ENCODE measurements at regions not wholly inside any gene's neighbourhood (a gene's known extent, or its start where the extent isn't known, plus 50 kb on each side); places are given as distances from the start of the nearest gene placed in this dataset.
A peak's percentile ranks its signal among the peaks of the same experiment; 100 is the strongest.

GRCh38 chr10:28776519-28776918 is 99.2 kb downstream of the BAMBI start:
- no peak for TF ChIP-seq CREB1 (CRISPR knock-in tag; IDR thresholded peaks at IDR 0.05; ENCODE audit: low read depth)
- TF ChIP-seq ZNF114 (CRISPR knock-in tag; IDR thresholded peaks at IDR 0.05), result no peak
- TF ChIP-seq ZNF331 (CRISPR knock-in tag; IDR thresholded peaks at IDR 0.05; ENCODE audit: low read depth), result no peak
- no peak for TF ChIP-seq ETS1 (IDR thresholded peaks at IDR 0.05)
- TF ChIP-seq CTCF (conservative IDR thresholded peaks at IDR 0.05; ENCODE audit: low read depth in 2 of 2), result no peak
- no peak for TF ChIP-seq ZNF462 (CRISPR knock-in tag; IDR thresholded peaks at IDR 0.05)
- no peak for TF ChIP-seq JUNB (IDR thresholded peaks at IDR 0.05; ENCODE audit: unreplicated experiment)
- TF ChIP-seq NANOG (IDR thresholded peaks at IDR 0.05; ENCODE audit: borderline replicate concordance), result no peak
- TF ChIP-seq EZH2 (IDR thresholded peaks at IDR 0.05; ENCODE audit: low read depth, unreplicated experiment), result no peak
- TF ChIP-seq EZH2phosphoT487 (IDR thresholded peaks at IDR 0.05; ENCODE audit: unreplicated experiment), result no peak
- TF ChIP-seq POLR2AphosphoS5 (IDR thresholded peaks at IDR 0.05; ENCODE audit: low read depth), result no peak
- no peak for TF ChIP-seq REST (IDR thresholded peaks at IDR 0.05; ENCODE audit: unreplicated experiment)
- no peak for TF ChIP-seq STAT1 (IDR thresholded peaks at IDR 0.05; ENCODE audit: unreplicated experiment)
- H3K27me3 Mint-ChIP-seq (ENCODE audit: insufficient read depth, low read depth, poor library complexity), result no peaks in the 10 kb centered on the region
- ATAC-seq (no peak), DNase-seq (ENCODE audit: low spot score) (no peak)
- Histone ChIP-seq H3K4me2 (no peak overlapping the region), H3K36me3 (ENCODE audit: insufficient read depth) (no peaks in the 10 kb centered on the region), H3K9me2 (ENCODE audit: insufficient read depth) (no peaks in the 10 kb centered on the region), H3F3A (replicated peaks; ENCODE audit: low read depth) (no peaks in the 10 kb centered on the region), H3K4me1 (ENCODE audit: insufficient read depth) (no peaks in the 10 kb centered on the region), H3K4me3 (no peak overlapping the region), H3K79me2 (replicated peaks; ENCODE audit: insufficient read depth) (no peaks in the 10 kb centered on the region), H2AFZ (peak overlapping the region; percentile 23; the same call in 1 of the 2 replicates), H3K27ac (ENCODE audit: low read depth) (no peak overlapping the region), H3K27me3 (ENCODE audit: insufficient read depth) (no peaks in the 10 kb centered on the region), H4K20me1 (replicated peaks; ENCODE audit: insufficient read depth) (no peaks in the 10 kb centered on the region)
- H3K27ac Mint-ChIP-seq, result no peak overlapping the region
- H3K36me3 Mint-ChIP-seq (ENCODE audit: low read depth), result no peaks in the 10 kb centered on the region
- H3K4me3 Mint-ChIP-seq, result no peak overlapping the region
- H3K4me1 Mint-ChIP-seq, result no peaks in the 10 kb centered on the region
- H3K9me3 Mint-ChIP-seq, result peaks cover 5% of the 10 kb centered on the region; the same call in 1 of the 3 replicates

All from GM23338 (cell line).